ENCODE measurements at regions not wholly inside any gene's neighbourhood (a gene's known extent, or its start where the extent isn't known, plus 50 kb on each side); places are given as distances from the start of the nearest gene placed in this dataset.
A peak's percentile ranks its signal among the peaks of the same experiment; 100 is the strongest.

GRCh38 chr2:21404137-21404536 lies 280.4 kb downstream of the TDRD15 start:
- DNase-seq, result no peak

GRCh38 chr2:21404827-21405625 lies 281.3 kb downstream of the TDRD15 start:
- no peak for DNase-seq

- no peak for DNase-seq
Measured at GRCh38 chr2:21406386-21406785, 282.6 kb downstream of the TDRD15 start.

GRCh38 chr2:21406911-21407310 lies 283.1 kb downstream of the TDRD15 start:
- DNase-seq, result no peak

- no peak for DNase-seq
Measured at GRCh38 chr2:21407851-21408250, 284.1 kb downstream of the TDRD15 start.

- no peak for DNase-seq
Measured at GRCh38 chr2:21411741-21412140, 288.0 kb downstream of the TDRD15 start.

- no peak for DNase-seq
Measured at GRCh38 chr2:21412944-21413443, 289.2 kb downstream of the TDRD15 start.

GRCh38 chr2:21415234-21415633 lies 291.5 kb downstream of the TDRD15 start:
- DNase-seq, result peak; percentile 5

- DNase-seq, result no peak
Measured at GRCh38 chr2:21416226-21416625, 292.5 kb downstream of the TDRD15 start.

GRCh38 chr2:21418456-21418855 lies 294.7 kb downstream of the TDRD15 start:
- no peak for DNase-seq

GRCh38 chr2:21420553-21421335 lies 297.0 kb downstream of the TDRD15 start:
- no peak for DNase-seq

GRCh38 chr2:21422050-21422449 lies 298.3 kb downstream of the TDRD15 start:
- peak; percentile 37 for DNase-seq

- DNase-seq, result no peak
Measured at GRCh38 chr2:21422724-21423522, 299.2 kb downstream of the TDRD15 start.

- no peak for DNase-seq
Measured at GRCh38 chr2:21423854-21424253, 300.1 kb downstream of the TDRD15 start.

GRCh38 chr2:21424375-21424774 lies 300.6 kb downstream of the TDRD15 start:
- DNase-seq, result no peak

GRCh38 chr2:21427606-21428005 lies 303.8 kb downstream of the TDRD15 start:
- DNase-seq, result no peak

GRCh38 chr2:21428754-21429153 lies 305.0 kb downstream of the TDRD15 start:
- DNase-seq, result no peak

- DNase-seq, result no peak
Measured at GRCh38 chr2:21429747-21430146, 306.0 kb downstream of the TDRD15 start.

GRCh38 chr2:21431078-21431477 lies 307.3 kb downstream of the TDRD15 start:
- no peak for DNase-seq

- no peak for DNase-seq
Measured at GRCh38 chr2:21438949-21439348, 315.2 kb downstream of the TDRD15 start.

GRCh38 chr2:21441442-21441841 lies 317.7 kb downstream of the TDRD15 start:
- DNase-seq, result no peak

GRCh38 chr2:21443494-21444105 lies 319.8 kb downstream of the TDRD15 start:
- DNase-seq, result no peak

- DNase-seq, result no peak
Measured at GRCh38 chr2:21449881-21450280, 326.1 kb downstream of the TDRD15 start.
